ENCODE measurements at regions not wholly inside any gene's neighbourhood (a gene's known extent, or its start where the extent isn't known, plus 50 kb on each side); places are given as distances from the start of the nearest gene placed in this dataset.

DNA sequence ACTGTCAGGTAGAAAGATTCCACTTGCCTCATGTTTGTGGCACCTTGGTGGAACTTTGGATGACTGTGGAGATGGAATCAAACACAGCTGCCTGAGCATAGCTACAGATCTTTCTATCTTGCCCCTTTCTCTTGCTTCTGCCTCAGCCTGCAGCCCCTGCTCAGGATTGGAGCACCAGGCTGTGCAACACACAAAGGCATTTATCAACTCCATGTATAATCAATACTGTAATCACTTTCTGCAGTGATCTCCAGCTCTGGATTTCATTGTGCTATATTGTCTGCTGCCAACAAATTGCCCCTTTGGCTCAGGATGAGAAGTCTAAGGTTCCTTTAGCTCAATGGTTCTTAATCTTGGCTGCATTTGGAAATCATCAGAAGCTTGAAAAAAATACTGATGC is 86.3 kb upstream of the PRPS1 start:
- H3K4me3 ChIP-seq (replicated peaks; ENCODE audit: low read depth, low read length) = no peak overlapping the region
- no peak for DNase-seq (ENCODE audit: low read depth)
- TF ChIP-seq, protein P1, sequence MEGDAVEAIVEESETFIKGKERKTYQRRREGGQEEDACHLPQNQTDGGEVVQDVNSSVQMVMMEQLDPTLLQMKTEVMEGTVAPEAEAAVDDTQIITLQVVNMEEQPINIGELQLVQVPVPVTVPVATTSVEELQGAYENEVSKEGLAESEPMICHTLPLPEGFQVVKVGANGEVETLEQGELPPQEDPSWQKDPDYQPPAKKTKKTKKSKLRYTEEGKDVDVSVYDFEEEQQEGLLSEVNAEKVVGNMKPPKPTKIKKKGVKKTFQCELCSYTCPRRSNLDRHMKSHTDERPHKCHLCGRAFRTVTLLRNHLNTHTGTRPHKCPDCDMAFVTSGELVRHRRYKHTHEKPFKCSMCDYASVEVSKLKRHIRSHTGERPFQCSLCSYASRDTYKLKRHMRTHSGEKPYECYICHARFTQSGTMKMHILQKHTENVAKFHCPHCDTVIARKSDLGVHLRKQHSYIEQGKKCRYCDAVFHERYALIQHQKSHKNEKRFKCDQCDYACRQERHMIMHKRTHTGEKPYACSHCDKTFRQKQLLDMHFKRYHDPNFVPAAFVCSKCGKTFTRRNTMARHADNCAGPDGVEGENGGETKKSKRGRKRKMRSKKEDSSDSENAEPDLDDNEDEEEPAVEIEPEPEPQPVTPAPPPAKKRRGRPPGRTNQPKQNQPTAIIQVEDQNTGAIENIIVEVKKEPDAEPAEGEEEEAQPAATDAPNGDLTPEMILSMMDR (IDR thresholded peaks at IDR 0.05; ENCODE audit: low read length, missing control alignments) = no peak

DNA sequence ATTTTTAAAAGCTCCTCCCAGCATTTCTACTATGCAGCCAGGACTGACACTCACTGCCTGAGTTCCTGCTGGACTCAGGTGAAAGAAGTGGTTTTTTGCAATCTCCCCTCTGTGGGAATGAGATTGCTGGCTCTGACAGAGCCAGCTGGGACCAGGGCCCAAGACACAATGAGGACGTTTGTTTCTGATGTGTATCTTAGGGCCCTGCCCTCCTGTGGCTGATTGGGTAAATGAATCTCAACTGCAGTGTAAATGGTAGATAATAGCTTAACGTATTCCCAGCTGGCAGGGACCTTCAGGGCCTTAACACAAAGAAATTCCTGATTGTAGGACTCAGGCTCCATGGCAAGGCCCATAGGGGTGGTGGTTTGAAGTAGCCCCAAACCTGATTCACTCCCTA is 85.8 kb upstream of the PRPS1 start:
- peak; percentile 14 for DNase-seq (ENCODE audit: low read depth)
- H3K4me3 ChIP-seq (replicated peaks; ENCODE audit: low read depth, low read length) = no peak overlapping the region
- TF ChIP-seq, protein P1 (IDR thresholded peaks at IDR 0.05; ENCODE audit: low read length, missing control alignments) = no peak

DNA sequence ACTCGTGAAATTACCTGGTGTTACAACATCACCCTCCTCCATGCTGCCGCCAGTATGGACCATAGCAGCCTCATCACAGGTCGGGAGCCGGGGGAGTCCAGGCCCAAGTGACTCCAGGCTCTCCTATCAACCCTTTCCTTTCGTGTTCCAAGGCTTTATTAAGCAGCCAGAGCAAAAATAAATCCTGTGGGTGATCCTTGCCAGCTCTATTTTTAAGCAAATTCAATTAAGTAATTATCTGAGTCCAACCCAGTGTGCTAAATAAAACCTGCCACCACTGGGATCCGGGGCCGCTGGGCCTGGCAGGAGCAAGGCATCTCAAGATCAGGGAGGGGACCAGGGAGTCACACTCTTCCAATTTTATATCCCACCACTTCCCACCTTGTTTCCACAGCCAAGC is 80.7 kb upstream of the PRPS1 start:
- no peak overlapping the region for H3K4me3 ChIP-seq (replicated peaks; ENCODE audit: low read depth, low read length)
- TF ChIP-seq, protein P1 (IDR thresholded peaks at IDR 0.05; ENCODE audit: low read length, missing control alignments) = no peak
- no peak for DNase-seq (ENCODE audit: low read depth)

DNA sequence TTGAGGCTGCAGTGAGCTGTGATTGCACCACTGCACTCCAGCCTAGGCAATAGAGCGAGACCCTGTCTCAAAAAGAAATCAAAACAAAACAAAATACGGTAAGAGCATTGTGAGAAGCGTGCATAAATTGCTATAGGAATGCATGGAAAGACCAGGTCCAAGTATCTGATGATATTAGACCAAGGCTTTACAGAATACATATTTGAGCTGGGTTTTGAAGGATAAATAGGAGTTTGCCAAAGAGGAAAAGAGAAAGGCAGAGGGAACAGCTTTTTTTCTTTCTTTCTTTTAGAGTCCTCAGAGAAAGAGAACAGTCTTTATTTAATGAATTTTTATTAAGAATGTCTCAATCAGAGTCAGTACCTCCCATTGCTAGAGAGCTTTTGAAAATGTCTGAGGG is 79.5 kb upstream of the PRPS1 start:
- DNase-seq (ENCODE audit: low read depth) = no peak
- H3K4me3 ChIP-seq (replicated peaks; ENCODE audit: low read depth, low read length) = no peak overlapping the region
- TF ChIP-seq, protein P1 (IDR thresholded peaks at IDR 0.05; ENCODE audit: low read length, missing control alignments) = no peak

DNA sequence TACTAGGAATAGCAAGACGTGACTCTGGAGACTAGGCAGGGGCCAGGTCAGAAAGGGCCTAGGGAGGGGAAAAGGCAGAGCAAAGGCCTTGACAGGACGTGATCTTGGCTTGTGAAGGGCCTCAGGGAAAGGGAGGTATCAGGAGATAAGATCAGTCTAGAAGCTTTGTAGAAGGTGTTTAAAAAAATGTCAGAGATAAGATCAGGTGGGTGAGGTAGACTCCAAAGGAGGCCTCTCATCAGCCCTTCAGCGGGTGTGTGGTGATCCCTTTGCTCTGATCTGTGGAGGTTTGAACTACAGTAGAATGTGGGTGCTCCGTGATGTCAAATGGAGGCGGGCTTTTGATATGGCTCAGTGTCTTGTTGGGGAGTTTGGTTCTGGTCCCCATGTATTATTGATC is 78.8 kb upstream of the PRPS1 start:
- TF ChIP-seq, protein P1 (IDR thresholded peaks at IDR 0.05; ENCODE audit: low read length, missing control alignments) = no peak
- DNase-seq (ENCODE audit: low read depth) = no peak
- no peak overlapping the region for H3K4me3 ChIP-seq (replicated peaks; ENCODE audit: low read depth, low read length)

DNA sequence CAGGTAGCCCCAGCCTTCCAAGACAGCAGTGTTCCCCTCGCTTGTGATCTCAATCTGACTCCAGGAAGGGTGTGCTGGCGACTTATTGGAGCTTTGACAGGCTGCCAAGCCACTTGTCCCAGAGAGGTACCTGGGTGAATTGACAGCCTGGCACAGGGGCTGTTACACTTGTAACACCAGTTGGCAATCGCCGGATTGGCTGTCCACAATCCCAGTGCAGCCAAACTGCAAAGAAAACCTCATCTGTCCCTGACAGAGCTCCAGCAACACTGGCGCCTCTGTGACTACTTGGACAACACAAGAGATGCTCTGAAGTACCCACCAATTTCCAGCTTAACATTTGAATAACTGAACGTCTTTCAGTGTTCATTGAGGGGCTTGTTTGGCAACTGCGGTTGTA is 76.8 kb upstream of the PRPS1 start:
- DNase-seq (ENCODE audit: low read depth) = no peak
- TF ChIP-seq, protein P1 (IDR thresholded peaks at IDR 0.05; ENCODE audit: low read length, missing control alignments) = no peak

DNA sequence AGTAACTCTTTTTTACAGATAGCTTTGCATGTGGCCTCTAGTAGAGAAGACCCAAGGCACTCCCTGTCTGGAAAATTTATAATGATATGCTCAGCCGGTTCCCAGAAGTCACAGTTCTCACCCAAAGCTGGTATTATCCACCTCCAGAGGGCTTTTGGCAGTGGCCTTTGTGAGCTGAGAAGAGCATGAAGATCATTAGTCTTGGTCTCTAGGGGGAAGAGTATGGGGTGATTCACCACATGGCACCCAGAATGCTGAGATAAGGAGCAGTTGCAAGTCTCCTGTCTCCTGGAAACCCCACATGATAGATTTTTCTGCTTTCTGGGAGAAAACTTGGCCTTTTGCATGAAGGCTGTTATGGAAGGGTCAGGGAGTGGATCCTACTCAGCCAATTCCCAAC is 75.4 kb upstream of the PRPS1 start:
- DNase-seq (ENCODE audit: low read depth) = no peak
- TF ChIP-seq, protein P1 (IDR thresholded peaks at IDR 0.05; ENCODE audit: low read length, missing control alignments) = no peak

More for the DNA sequence above, 76.8 kb upstream of the PRPS1 start:
- no peak overlapping the region for H3K4me3 ChIP-seq (replicated peaks; ENCODE audit: low read depth, low read length)

More for the DNA sequence above, 75.4 kb upstream of the PRPS1 start:
- no peak overlapping the region for H3K4me3 ChIP-seq (replicated peaks; ENCODE audit: low read depth, low read length)

All from fibroblast of pulmonary artery (primary cell).